ENCODE measurements at regions not wholly inside any gene's neighbourhood (a gene's known extent, or its start where the extent isn't known, plus 50 kb on each side); places are given as distances from the start of the nearest gene placed in this dataset.
"Not testable (repeated sequence)": the region's sequence is repeated elsewhere in the genome, so short reads cannot be mapped to it uniquely, and the experiment has no call there.

GRCh38 chrX:40864972-40865371 lies 129.6 kb upstream of the MED14 start:
- H3K36me3 ChIP-seq (ENCODE audit: control insufficient read depth, insufficient read depth, low read length) = no peaks in the 10 kb centered on the region
- DNase-seq = no peak
- peaks cover 12% of the 10 kb centered on the region for H3K9me3 ChIP-seq (ENCODE audit: control insufficient read depth, low read depth, low read length)
- no peak overlapping the region for H3K27ac ChIP-seq (ENCODE audit: low read length)
- H3K4me3 ChIP-seq (ENCODE audit: low read length) = no peak overlapping the region
- no peaks in the 10 kb centered on the region for H3K27me3 ChIP-seq (ENCODE audit: control insufficient read depth, insufficient read depth, low read length)
- H3K4me1 ChIP-seq (ENCODE audit: control insufficient read depth, insufficient read depth, low read length) = peaks cover 5% of the 10 kb centered on the region
- WGBS (ENCODE audit: insufficient coverage, low lambda C conversion rate) = no CpG with 5 or more reads among the region's 1 CpG

GRCh38 chrX:40866893-40867292 lies 131.6 kb upstream of the MED14 start:
- Histone ChIP-seq H3K27ac (ENCODE audit: low read length) (no peak overlapping the region), H3K4me1 (ENCODE audit: control insufficient read depth, insufficient read depth, low read length) (peaks cover 5% of the 10 kb centered on the region), H3K36me3 (ENCODE audit: control insufficient read depth, insufficient read depth, low read length) (no peaks in the 10 kb centered on the region), H3K4me3 (ENCODE audit: low read length) (no peak overlapping the region), H3K9me3 (ENCODE audit: control insufficient read depth, low read depth, low read length) (peaks cover 10% of the 10 kb centered on the region), H3K27me3 (ENCODE audit: control insufficient read depth, insufficient read depth, low read length) (no peaks in the 10 kb centered on the region)
- DNase-seq = no peak
- no CpG with 5 or more reads among the region's 2 CpGs for WGBS (ENCODE audit: insufficient coverage, low lambda C conversion rate)

DNA sequence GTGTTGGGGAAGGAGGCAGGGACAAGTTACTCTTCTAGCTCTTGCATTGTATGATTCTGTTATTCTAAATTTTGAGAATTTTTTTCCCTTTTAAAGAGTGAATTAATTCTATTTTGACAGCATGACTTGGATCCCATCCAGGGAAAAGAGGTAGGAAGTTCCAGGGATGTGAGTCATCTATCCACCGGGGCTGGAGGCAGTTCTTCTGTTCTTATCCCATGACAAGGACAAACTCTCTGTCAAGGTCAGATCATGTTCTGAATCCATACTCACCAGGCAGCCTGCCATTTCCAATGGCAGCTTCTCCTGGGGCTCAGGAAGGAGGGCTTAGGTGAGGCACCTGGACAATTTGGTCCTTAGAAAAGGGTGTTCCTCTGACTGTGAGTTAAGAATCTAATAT lies 132.0 kb upstream of the MED14 start:
- H3K9me3 ChIP-seq (ENCODE audit: control insufficient read depth, low read depth, low read length) = peaks cover 5% of the 10 kb centered on the region
- DNase-seq = no peak
- H3K27ac ChIP-seq (ENCODE audit: low read length) = no peak overlapping the region
- peaks cover 5% of the 10 kb centered on the region for H3K4me1 ChIP-seq (ENCODE audit: control insufficient read depth, insufficient read depth, low read length)
- H3K4me3 ChIP-seq (ENCODE audit: low read length) = no peak overlapping the region
- no peaks in the 10 kb centered on the region for H3K27me3 ChIP-seq (ENCODE audit: control insufficient read depth, insufficient read depth, low read length)
- no peaks in the 10 kb centered on the region for H3K36me3 ChIP-seq (ENCODE audit: control insufficient read depth, insufficient read depth, low read length)
- no CpG with 5 or more reads among the region's 1 CpG for WGBS (ENCODE audit: insufficient coverage, low lambda C conversion rate)

GRCh38 chrX:40868868-40869267 lies 133.5 kb upstream of the MED14 start:
- no peak for DNase-seq
- Histone ChIP-seq H3K36me3 (ENCODE audit: control insufficient read depth, insufficient read depth, low read length) (no peaks in the 10 kb centered on the region), H3K9me3 (ENCODE audit: control insufficient read depth, low read depth, low read length) (no peaks in the 10 kb centered on the region), H3K4me1 (ENCODE audit: control insufficient read depth, insufficient read depth, low read length) (peaks cover 5% of the 10 kb centered on the region), H3K4me3 (ENCODE audit: low read length) (no peak overlapping the region), H3K27ac (ENCODE audit: low read length) (no peak overlapping the region), H3K27me3 (ENCODE audit: control insufficient read depth, insufficient read depth, low read length) (no peaks in the 10 kb centered on the region)
- WGBS (ENCODE audit: insufficient coverage, low lambda C conversion rate) = no CpG with 5 or more reads among the region's 3 CpGs

DNA sequence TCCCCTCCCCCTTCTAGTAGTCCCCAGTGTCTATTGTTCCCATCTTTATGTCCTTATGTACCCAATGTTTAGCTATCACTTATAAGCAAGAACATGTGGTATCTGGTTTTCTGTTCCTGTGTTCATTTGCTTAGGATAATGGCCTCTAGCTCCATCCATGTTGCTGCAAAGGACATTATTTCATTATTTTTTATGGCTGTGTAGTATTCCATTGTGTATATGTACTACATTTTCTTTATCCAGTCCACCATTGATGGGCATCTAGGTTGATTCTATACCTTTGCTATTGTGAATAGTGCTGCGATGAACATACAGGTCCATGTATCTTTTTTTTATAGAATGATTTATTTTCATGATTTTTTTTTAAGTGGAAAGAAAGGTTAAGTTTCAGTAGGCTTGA lies 135.6 kb upstream of the MED14 start:
- H3K4me1 ChIP-seq (ENCODE audit: control insufficient read depth, insufficient read depth, low read length) = not testable (repeated sequence)
- WGBS (ENCODE audit: insufficient coverage, low lambda C conversion rate) = no CpG with 5 or more reads among the region's 1 CpG

GRCh38 chrX:40871385-40872082 lies 136.2 kb upstream of the MED14 start:
- Histone ChIP-seq H3K27ac (ENCODE audit: low read length) (no peak overlapping the region), H3K4me3 (ENCODE audit: low read length) (no peak overlapping the region), H3K9me3 (ENCODE audit: control insufficient read depth, low read depth, low read length) (no peaks in the 10 kb centered on the region), H3K4me1 (ENCODE audit: control insufficient read depth, insufficient read depth, low read length) (peaks cover 5% of the 10 kb centered on the region), H3K36me3 (ENCODE audit: control insufficient read depth, insufficient read depth, low read length) (no peaks in the 10 kb centered on the region), H3K27me3 (ENCODE audit: control insufficient read depth, insufficient read depth, low read length) (no peaks in the 10 kb centered on the region)
- peak in 1 of 2 donors; percentile 12 for DNase-seq
- no CpG with 5 or more reads among the region's 3 CpGs for whole genome bisulfite sequencing (ENCODE audit: insufficient coverage, low lambda C conversion rate)

More for the DNA sequence above, 135.6 kb upstream of the MED14 start:
- H3K9me3 ChIP-seq (ENCODE audit: control insufficient read depth, low read depth, low read length); H3K4me3 ChIP-seq (ENCODE audit: low read length); H3K27ac ChIP-seq (ENCODE audit: low read length); H3K36me3 ChIP-seq (ENCODE audit: control insufficient read depth, insufficient read depth, low read length); H3K27me3 ChIP-seq (ENCODE audit: control insufficient read depth, insufficient read depth, low read length); DNase-seq: not testable (repeated sequence)

- Histone ChIP-seq H3K9me3 (ENCODE audit: control insufficient read depth, low read depth, low read length) (no peaks in the 10 kb centered on the region), H3K4me3 (ENCODE audit: low read length) (no peak overlapping the region), H3K27me3 (ENCODE audit: control insufficient read depth, insufficient read depth, low read length) (no peaks in the 10 kb centered on the region), H3K27ac (ENCODE audit: low read length) (no peak overlapping the region), H3K36me3 (ENCODE audit: control insufficient read depth, insufficient read depth, low read length) (no peaks in the 10 kb centered on the region), H3K4me1 (ENCODE audit: control insufficient read depth, insufficient read depth, low read length) (peaks cover 2% of the 10 kb centered on the region)
- WGBS (ENCODE audit: insufficient coverage, low lambda C conversion rate) = no CpG with 5 or more reads among the region's 1 CpG
- no peak for DNase-seq
These were observed 137.0 kb upstream of the MED14 start for GRCh38 chrX:40872351-40872750.

DNA sequence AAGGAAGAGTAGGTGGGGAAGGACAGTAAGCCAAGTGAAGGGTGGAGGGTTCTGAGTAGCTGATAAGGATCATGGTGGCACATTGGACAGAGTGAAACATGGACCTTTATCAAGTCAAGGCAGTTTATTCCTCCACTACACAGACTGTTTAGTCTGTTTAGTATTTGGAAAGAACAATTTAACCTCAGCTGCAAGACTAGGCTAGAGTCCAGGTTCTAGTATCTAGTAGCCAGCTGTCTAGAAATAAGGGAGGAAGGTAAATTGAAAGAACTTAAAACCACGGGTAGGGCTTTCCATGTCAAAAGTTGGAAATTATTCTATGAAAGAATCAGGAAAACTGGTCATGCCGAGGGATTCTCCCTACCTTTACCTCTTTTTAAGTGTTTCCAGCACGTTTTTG lies 140.1 kb upstream of the MED14 start:
- Histone ChIP-seq H3K4me1 (ENCODE audit: control insufficient read depth, insufficient read depth, low read length) (no peaks in the 10 kb centered on the region), H3K9me3 (ENCODE audit: control insufficient read depth, low read depth, low read length) (no peaks in the 10 kb centered on the region), H3K27ac (ENCODE audit: low read length) (no peak overlapping the region), H3K4me3 (ENCODE audit: low read length) (no peak overlapping the region), H3K36me3 (ENCODE audit: control insufficient read depth, insufficient read depth, low read length) (no peaks in the 10 kb centered on the region), H3K27me3 (ENCODE audit: control insufficient read depth, insufficient read depth, low read length) (no peaks in the 10 kb centered on the region)
- no peak for DNase-seq
- no CpG with 5 or more reads among the region's 3 CpGs for WGBS (ENCODE audit: insufficient coverage, low lambda C conversion rate)

- H3K9me3 ChIP-seq (ENCODE audit: control insufficient read depth, low read depth, low read length) = no peaks in the 10 kb centered on the region
- WGBS (ENCODE audit: insufficient coverage, low lambda C conversion rate) = no CpG with 5 or more reads among the region's 4 CpGs
- H3K4me3 ChIP-seq (ENCODE audit: low read length) = no peak overlapping the region
- H3K4me1 ChIP-seq (ENCODE audit: control insufficient read depth, insufficient read depth, low read length) = no peaks in the 10 kb centered on the region
- no peaks in the 10 kb centered on the region for H3K27me3 ChIP-seq (ENCODE audit: control insufficient read depth, insufficient read depth, low read length)
- no peaks in the 10 kb centered on the region for H3K36me3 ChIP-seq (ENCODE audit: control insufficient read depth, insufficient read depth, low read length)
- H3K27ac ChIP-seq (ENCODE audit: low read length) = no peak overlapping the region
- no peak for DNase-seq
These were observed 142.5 kb upstream of the MED14 start for GRCh38 chrX:40877887-40878286.

DNA sequence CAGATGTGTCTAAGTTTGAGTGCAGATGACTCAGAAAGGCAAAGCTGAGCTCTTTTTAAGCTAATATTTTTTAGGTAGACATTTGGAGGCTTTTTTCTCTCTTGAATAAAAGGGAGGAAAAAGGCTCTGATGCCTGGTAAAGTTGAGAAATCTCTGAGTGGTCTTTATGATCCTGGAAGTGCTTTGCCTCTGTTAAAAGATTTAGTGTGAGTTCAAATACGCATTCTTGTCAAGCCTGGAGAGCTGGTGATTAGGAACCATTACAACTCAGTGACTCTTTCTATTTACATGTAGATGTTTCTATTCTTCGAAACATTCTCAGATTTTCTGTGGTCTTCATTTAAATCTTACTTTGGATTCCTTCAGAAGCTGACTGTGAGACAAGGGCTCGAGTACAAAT lies 143.4 kb upstream of the MED14 start:
- no peaks in the 10 kb centered on the region for H3K36me3 ChIP-seq (ENCODE audit: control insufficient read depth, insufficient read depth, low read length)
- H3K27me3 ChIP-seq (ENCODE audit: control insufficient read depth, insufficient read depth, low read length) = no peaks in the 10 kb centered on the region
- H3K4me1 ChIP-seq (ENCODE audit: control insufficient read depth, insufficient read depth, low read length) = no peaks in the 10 kb centered on the region
- no peaks in the 10 kb centered on the region for H3K9me3 ChIP-seq (ENCODE audit: control insufficient read depth, low read depth, low read length)
- H3K27ac ChIP-seq (ENCODE audit: low read length) = no peak overlapping the region
- WGBS (ENCODE audit: insufficient coverage, low lambda C conversion rate) = 80% methylated on average over 1 of the region's 3 CpGs
- no peak overlapping the region for H3K4me3 ChIP-seq (ENCODE audit: low read length)
- no peak for DNase-seq

- H3K27ac ChIP-seq (ENCODE audit: low read length); H3K27me3 ChIP-seq (ENCODE audit: control insufficient read depth, insufficient read depth, low read length); H3K4me1 ChIP-seq (ENCODE audit: control insufficient read depth, insufficient read depth, low read length); H3K4me3 ChIP-seq (ENCODE audit: low read length); DNase-seq; H3K9me3 ChIP-seq (ENCODE audit: control insufficient read depth, low read depth, low read length); H3K36me3 ChIP-seq (ENCODE audit: control insufficient read depth, insufficient read depth, low read length): not testable (repeated sequence)
- no CpG with 5 or more reads among the region's 6 CpGs for WGBS (ENCODE audit: insufficient coverage, low lambda C conversion rate)
These were observed 143.8 kb upstream of the MED14 start for GRCh38 chrX:40879172-40879571.
